GM12891 (cell line): ENCODE measurements at regions not wholly inside any gene's neighbourhood (a gene's known extent, or its start where the extent isn't known, plus 50 kb on each side); places are given as distances from the start of the nearest gene placed in this dataset.

Experiments used
- DNase-seq: peaks from one replicate; pipeline ENCODE4 v3.0.0; 2011; ENCODE audit warnings: low spot score; ENCODE audit not compliant: insufficient read length
- FAIRE-seq: peaks from 2 replicates; lab custom pipeline; 2011; peaks lifted over from hg19 to GRCh38; lab: Jason Lieb, UNC
- PAX5 ChIP-seq: IDR thresholded peaks from 2 replicates; pipeline ENCODE4 v1.6.1; 2011; ENCODE audit warnings: low read length, moderate library complexity, mild to moderate bottlenecking; ENCODE audit not compliant: insufficient read depth, severe bottlenecking
- POLR2A ChIP-seq: IDR thresholded peaks from 2 replicates; pipeline ENCODE4 v1.6.1; 2011; ENCODE audit warnings: low read depth, low read length, control low read depth
- POLR2AphosphoS5 ChIP-seq: IDR thresholded peaks from 2 replicates; pipeline ENCODE4 v1.6.1; 2011; ENCODE audit warnings: low read depth, low read length, control low read depth
- POU2F2 ChIP-seq: IDR thresholded peaks from 2 replicates; pipeline ENCODE4 v1.6.1; 2011; ENCODE audit warnings: low read depth, mild to moderate bottlenecking, control low read depth, low read length, moderate library complexity
- SPI1 ChIP-seq: IDR thresholded peaks from 2 replicates; pipeline ENCODE4 v1.6.1; 2011; ENCODE audit warnings: low read depth, low read length, control low read depth
- TAF1 ChIP-seq: IDR thresholded peaks from 2 replicates; pipeline ENCODE4 v1.6.1; 2011; ENCODE audit warnings: low read depth, low read length, control low read depth

- TF ChIP-seq POU2F2, result no peak
- no peak for TF ChIP-seq POLR2AphosphoS5
- TF ChIP-seq TAF1, result no peak
- TF ChIP-seq SPI1, result no peak
- no peak for TF ChIP-seq POLR2A
- FAIRE-seq (no peak), DNase-seq (no peak)
Measured at GRCh38 chr1:244165701-244166100, 114.6 kb downstream of the ZBTB18 start.

GRCh38 chr1:244171241-244171985 is 120.3 kb downstream of the ZBTB18 start:
- FAIRE-seq (no peak), DNase-seq (no peak)
- no peak for TF ChIP-seq PAX5
- no peak for TF ChIP-seq POU2F2
- no peak for TF ChIP-seq POLR2A
- no peak for TF ChIP-seq POLR2AphosphoS5
- no peak for TF ChIP-seq TAF1
- no peak for TF ChIP-seq SPI1

GRCh38 chr1:244173240-244173639 is 122.2 kb downstream of the ZBTB18 start:
- TF ChIP-seq POLR2A (no peak), POLR2AphosphoS5 (no peak), TAF1 (no peak), PAX5 (no peak), SPI1 (no peak), POU2F2 (no peak)
- DNase-seq (no peak), FAIRE-seq (no peak)

GRCh38 chr1:244173769-244174168 is 122.7 kb downstream of the ZBTB18 start:
- no peak for FAIRE-seq
- TF ChIP-seq POLR2A (no peak), POLR2AphosphoS5 (no peak), POU2F2 (no peak), SPI1 (no peak), TAF1 (no peak), PAX5 (no peak)

GRCh38 chr1:244174922-244175521 is 123.9 kb downstream of the ZBTB18 start:
- DNase-seq (no peak), FAIRE-seq (no peak)
- TF ChIP-seq TAF1 (no peak), POLR2A (no peak), SPI1 (no peak), POLR2AphosphoS5 (no peak), PAX5 (no peak), POU2F2 (no peak)

More at GRCh38 chr1:244173769-244174168, 122.7 kb downstream of the ZBTB18 start:
- DNase-seq, result no peak

- no peak for TF ChIP-seq POLR2A
- TF ChIP-seq TAF1, result no peak
- TF ChIP-seq POU2F2, result no peak
- DNase-seq (no peak), FAIRE-seq (no peak)
Measured at GRCh38 chr1:244176201-244176600, 125.1 kb downstream of the ZBTB18 start.

DNA sequence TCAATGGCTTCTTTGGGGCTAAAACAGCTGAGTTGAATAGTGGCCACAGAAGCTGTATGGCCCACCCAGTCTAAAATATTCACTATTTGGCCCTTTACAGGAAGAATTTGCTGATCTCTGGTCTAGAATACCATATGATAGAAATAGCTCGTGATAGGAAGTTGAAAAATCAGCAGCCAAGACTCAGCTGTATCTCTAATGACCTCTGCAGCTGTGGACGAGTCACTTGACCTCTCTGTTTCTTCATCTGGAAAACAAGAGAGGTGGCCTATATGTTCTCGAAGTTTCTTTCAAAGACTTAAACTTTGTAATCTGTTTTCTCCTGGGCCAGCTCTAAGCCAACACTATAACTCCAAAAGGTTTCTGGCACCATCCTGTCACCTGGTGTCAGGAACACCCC is 129.2 kb downstream of the ZBTB18 start:
- TF ChIP-seq POLR2AphosphoS5 (no peak), SPI1 (no peak), POLR2A (no peak), PAX5 (no peak), POU2F2 (no peak), TAF1 (no peak)
- no peak for FAIRE-seq
- no peak for DNase-seq

DNA sequence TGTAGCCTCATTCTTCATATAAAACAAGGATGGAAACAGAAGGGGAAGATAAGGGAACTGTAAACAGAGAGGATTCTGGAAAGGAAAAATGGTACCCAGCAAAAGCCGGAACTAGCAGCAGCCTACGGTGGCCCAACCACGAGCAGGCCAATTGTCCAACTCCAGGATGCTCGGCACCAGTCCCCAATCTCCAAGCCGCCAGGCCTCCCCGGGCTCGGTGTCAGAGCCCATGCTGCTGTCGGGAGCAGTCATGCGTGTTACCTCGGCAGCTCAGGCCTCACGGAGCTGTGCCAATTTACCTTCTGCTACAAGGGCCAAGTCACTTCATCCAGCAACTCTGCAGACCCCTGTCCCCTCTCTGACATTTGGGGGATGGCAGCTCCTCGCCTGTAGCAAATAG is 130.8 kb downstream of the ZBTB18 start:
- DNase-seq (no peak), FAIRE-seq (no peak)
- no peak for TF ChIP-seq PAX5
- TF ChIP-seq POLR2A, result no peak
- TF ChIP-seq POU2F2, result no peak
- no peak for TF ChIP-seq POLR2AphosphoS5
- no peak for TF ChIP-seq TAF1
- no peak for TF ChIP-seq SPI1

- DNase-seq (no peak), FAIRE-seq (no peak)
- TF ChIP-seq TAF1, result no peak
- no peak for TF ChIP-seq POLR2A
Measured at GRCh38 chr1:244183037-244183436, 132.0 kb downstream of the ZBTB18 start.

- TF ChIP-seq TAF1 (no peak), SPI1 (no peak), POU2F2 (no peak), POLR2A (no peak), PAX5 (no peak), POLR2AphosphoS5 (no peak)
- no peak for DNase-seq
- no peak for FAIRE-seq
Measured at GRCh38 chr1:244186372-244186771, 135.3 kb downstream of the ZBTB18 start.
